ENCODE measurements at regions not wholly inside any gene's neighbourhood (a gene's known extent, or its start where the extent isn't known, plus 50 kb on each side); places are given as distances from the start of the nearest gene placed in this dataset.
A peak's percentile ranks its signal among the peaks of the same experiment; 100 is the strongest.

- Mint-ChIP-seq H3K4me1 (peaks cover 13% of the 10 kb centered on the region), H3K9me3 (no peaks in the 10 kb centered on the region), H3K27me3 (ENCODE audit: insufficient read depth, low read depth) (no peaks in the 10 kb centered on the region), H3K27ac (no peak overlapping the region), H3K4me3 (no peak overlapping the region), H3K36me3 (no peaks in the 10 kb centered on the region)
- Histone ChIP-seq H3K4me2 (no peak overlapping the region), H3F3A (ENCODE audit: low read depth) (peaks cover 18% of the 10 kb centered on the region), H3K27me3 (no peaks in the 10 kb centered on the region), H3K36me3 (no peaks in the 10 kb centered on the region), H3K4me3 (no peak overlapping the region), H3K79me2 (ENCODE audit: low read depth) (no peaks in the 10 kb centered on the region), H3K4me1 (peaks cover 18% of the 10 kb centered on the region), H3K27ac (no peak overlapping the region), H3K9ac (no peak overlapping the region), H3K9me3 (ENCODE audit: low read depth) (no peaks in the 10 kb centered on the region), H2AFZ (replicated peaks) (no peak overlapping the region), H4K20me1 (ENCODE audit: low read depth) (no peaks in the 10 kb centered on the region)
- TF ChIP-seq EZH2 (IDR thresholded peaks at IDR 0.05) (no peak), CTCF (IDR thresholded peaks at IDR 0.05) (no peak), EZH2phosphoT487 (IDR thresholded peaks at IDR 0.05) (no peak)
- no peak for DNase-seq (ENCODE audit: low spot score)
These were observed 54.0 kb upstream of the CDK20 start for GRCh38 chr9:88028338-88028737.

- Histone ChIP-seq H3K9me3 (ENCODE audit: low read depth) (no peaks in the 10 kb centered on the region), H3K9ac (no peak overlapping the region), H3F3A (ENCODE audit: low read depth) (peaks cover 18% of the 10 kb centered on the region), H3K27ac (no peak overlapping the region), H3K4me1 (peaks cover 18% of the 10 kb centered on the region), H3K79me2 (ENCODE audit: low read depth) (no peaks in the 10 kb centered on the region), H3K36me3 (no peaks in the 10 kb centered on the region), H2AFZ (replicated peaks) (no peak overlapping the region), H3K4me2 (no peak overlapping the region), H3K4me3 (no peak overlapping the region), H3K27me3 (no peaks in the 10 kb centered on the region), H4K20me1 (ENCODE audit: low read depth) (no peaks in the 10 kb centered on the region)
- TF ChIP-seq CTCF (IDR thresholded peaks at IDR 0.05) (no peak), EZH2 (IDR thresholded peaks at IDR 0.05) (no peak), EZH2phosphoT487 (IDR thresholded peaks at IDR 0.05) (no peak)
- H3K36me3 Mint-ChIP-seq: no peaks in the 10 kb centered on the region
- no peaks in the 10 kb centered on the region for H3K27me3 Mint-ChIP-seq (ENCODE audit: insufficient read depth, low read depth)
- H3K4me1 Mint-ChIP-seq: peaks cover 11% of the 10 kb centered on the region
- DNase-seq (ENCODE audit: low spot score): no peak
- H3K9me3 Mint-ChIP-seq: no peaks in the 10 kb centered on the region
- H3K27ac Mint-ChIP-seq: no peak overlapping the region
- H3K4me3 Mint-ChIP-seq: no peak overlapping the region
These were observed 51.8 kb upstream of the CDK20 start for GRCh38 chr9:88026118-88026479.

DNA sequence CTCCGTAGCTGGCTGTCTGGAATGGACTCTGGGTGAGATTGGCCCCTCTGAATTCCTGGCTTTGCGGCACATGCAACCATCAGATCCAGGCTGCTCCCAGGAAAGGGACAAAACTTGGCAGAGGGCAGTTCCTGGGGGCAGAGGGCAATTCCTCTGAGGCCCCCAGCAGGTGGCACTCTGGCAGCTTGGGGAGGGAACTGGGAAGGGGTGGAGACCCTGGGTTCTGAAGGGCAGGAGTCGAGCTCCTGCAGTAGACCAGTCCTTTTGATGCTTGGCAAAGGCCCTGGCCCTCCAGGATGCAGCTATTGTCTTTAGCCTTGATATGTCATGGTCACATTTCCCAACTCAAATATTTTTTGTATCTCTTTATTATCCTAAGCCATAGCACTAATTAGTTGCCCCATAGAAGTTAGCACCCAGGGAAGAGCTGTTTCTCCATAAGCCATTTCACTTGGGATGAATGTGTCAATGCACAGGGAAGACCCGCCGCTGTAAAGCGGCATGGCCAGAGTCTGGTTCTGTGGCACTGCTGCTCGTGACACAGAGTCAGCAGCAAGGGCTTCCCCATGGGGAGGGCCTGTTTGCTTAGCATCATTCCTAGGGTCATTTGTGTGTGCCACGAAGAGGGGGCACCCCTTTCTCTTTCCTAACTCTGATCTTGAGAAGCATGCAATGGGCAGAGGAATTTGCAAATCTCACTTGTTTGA is 51.2 kb upstream of the CDK20 start:
- Mint-ChIP-seq H3K27me3 (ENCODE audit: insufficient read depth, low read depth) (no peaks in the 10 kb centered on the region), H3K4me1 (peaks cover 11% of the 10 kb centered on the region), H3K9me3 (no peaks in the 10 kb centered on the region), H3K36me3 (no peaks in the 10 kb centered on the region), H3K4me3 (no peak overlapping the region), H3K27ac (no peak overlapping the region)
- no peak for TF ChIP-seq EZH2phosphoT487 (IDR thresholded peaks at IDR 0.05)
- TF ChIP-seq CTCF (IDR thresholded peaks at IDR 0.05): peak; percentile 23
- Histone ChIP-seq H3F3A (ENCODE audit: low read depth) (peaks cover 18% of the 10 kb centered on the region), H3K4me2 (peak overlapping the region; percentile 68), H3K27me3 (no peaks in the 10 kb centered on the region), H3K9ac (no peak overlapping the region), H4K20me1 (ENCODE audit: low read depth) (no peaks in the 10 kb centered on the region), H3K9me3 (ENCODE audit: low read depth) (no peaks in the 10 kb centered on the region), H3K27ac (peak overlapping the region; percentile 39), H3K4me3 (no peak overlapping the region), H3K36me3 (no peaks in the 10 kb centered on the region), H2AFZ (replicated peaks) (no peak overlapping the region), H3K79me2 (ENCODE audit: low read depth) (no peaks in the 10 kb centered on the region), H3K4me1 (peaks cover 18% of the 10 kb centered on the region)
- no peak for DNase-seq (ENCODE audit: low spot score)
